GM06990 (cell line): ENCODE measurements at regions not wholly inside any gene's neighbourhood (a gene's known extent, or its start where the extent isn't known, plus 50 kb on each side); places are given as distances from the start of the nearest gene placed in this dataset.

ENCODE experiments used
- DNase-seq: peaks from one replicate; pipeline ENCODE4 v3.0.0-alpha.2; 2011; ENCODE audit not compliant: insufficient read length; ENCODE audit errors: extremely low read depth
- H3K27me3 ChIP-seq: replicated peaks from 2 replicates; pipeline ENCODE4 v1.6.0; 2011; ENCODE audit warnings: low read length; ENCODE audit not compliant: control insufficient read depth, insufficient read depth
- H3K36me3 ChIP-seq: 2 replicates; pipeline ENCODE4 v1.5.1; 2011; ENCODE audit warnings: low read length; ENCODE audit not compliant: control insufficient read depth, insufficient read depth
- H3K4me3 ChIP-seq: replicated peaks from 2 replicates; pipeline ENCODE4 v1.5.1; 2011; ENCODE audit warnings: low read depth, mild to moderate bottlenecking, control low read depth, low read length
- CTCF ChIP-seq: IDR thresholded peaks from 2 replicates; pipeline ENCODE4 v1.5.1; 2011; ENCODE audit warnings: low read length, control low read depth, mild to moderate bottlenecking, inconsistent platforms; ENCODE audit not compliant: insufficient read depth, poor library complexity, severe bottlenecking

DNA sequence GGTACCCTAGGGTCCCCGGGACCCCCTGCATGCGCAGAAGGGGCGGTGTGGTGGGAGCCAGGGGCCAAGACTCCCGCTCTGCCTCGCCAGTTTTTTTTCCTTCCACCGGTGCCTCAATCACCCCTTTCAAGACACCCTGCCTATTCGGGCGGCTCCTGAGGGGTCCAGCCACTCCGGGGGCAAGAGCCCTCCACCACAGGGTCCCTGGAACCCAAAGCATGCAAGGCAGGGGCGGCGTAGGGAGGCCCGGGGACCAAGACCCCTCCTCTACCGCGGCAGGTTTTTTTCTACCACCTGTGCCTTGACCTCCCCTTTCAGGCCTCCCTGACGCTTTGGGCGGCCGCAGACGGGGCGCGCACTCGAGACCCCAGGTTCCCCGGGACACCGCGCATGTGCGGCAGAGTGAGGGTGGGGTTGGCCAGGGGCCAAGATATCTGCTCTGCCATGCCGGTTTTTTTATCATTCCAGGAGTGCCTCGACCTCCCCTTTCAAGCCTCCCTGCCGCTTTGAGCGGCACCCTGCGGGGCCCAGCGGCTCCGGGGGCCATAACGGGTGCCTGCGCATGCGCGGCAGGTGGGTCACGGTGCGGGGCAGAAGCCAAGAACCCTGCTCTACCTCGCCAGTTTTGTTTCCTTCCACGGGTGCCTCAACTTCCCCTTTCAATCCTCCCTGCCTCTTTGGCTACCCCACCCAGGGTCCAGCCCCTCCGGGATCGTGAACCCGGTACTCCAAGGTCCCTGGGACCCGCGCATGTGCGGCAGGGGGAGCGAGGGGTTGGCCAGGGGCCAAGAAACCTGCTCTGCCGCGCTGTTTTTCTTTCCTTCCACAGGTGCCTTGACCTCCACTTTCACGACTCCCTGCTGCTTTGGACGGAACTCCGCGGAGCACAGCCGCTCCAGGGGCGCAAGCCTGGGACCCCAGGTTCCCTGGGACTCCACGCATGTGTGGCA is 328.1 kb downstream of the ALG10 start:
- no peaks in the 10 kb centered on the region for H3K27me3 ChIP-seq
- no peak for TF ChIP-seq CTCF
- H3K36me3 ChIP-seq, result no peaks in the 10 kb centered on the region
- DNase-seq, result no peak
- H3K4me3 ChIP-seq, result no peak overlapping the region

- TF ChIP-seq CTCF, result no peak
- DNase-seq, result no peak
- no peaks in the 10 kb centered on the region for H3K27me3 ChIP-seq
- no peak overlapping the region for H3K4me3 ChIP-seq
- no peaks in the 10 kb centered on the region for H3K36me3 ChIP-seq
These were observed 329.8 kb downstream of the ALG10 start for GRCh38 chr12:34352098-34352497.

DNA sequence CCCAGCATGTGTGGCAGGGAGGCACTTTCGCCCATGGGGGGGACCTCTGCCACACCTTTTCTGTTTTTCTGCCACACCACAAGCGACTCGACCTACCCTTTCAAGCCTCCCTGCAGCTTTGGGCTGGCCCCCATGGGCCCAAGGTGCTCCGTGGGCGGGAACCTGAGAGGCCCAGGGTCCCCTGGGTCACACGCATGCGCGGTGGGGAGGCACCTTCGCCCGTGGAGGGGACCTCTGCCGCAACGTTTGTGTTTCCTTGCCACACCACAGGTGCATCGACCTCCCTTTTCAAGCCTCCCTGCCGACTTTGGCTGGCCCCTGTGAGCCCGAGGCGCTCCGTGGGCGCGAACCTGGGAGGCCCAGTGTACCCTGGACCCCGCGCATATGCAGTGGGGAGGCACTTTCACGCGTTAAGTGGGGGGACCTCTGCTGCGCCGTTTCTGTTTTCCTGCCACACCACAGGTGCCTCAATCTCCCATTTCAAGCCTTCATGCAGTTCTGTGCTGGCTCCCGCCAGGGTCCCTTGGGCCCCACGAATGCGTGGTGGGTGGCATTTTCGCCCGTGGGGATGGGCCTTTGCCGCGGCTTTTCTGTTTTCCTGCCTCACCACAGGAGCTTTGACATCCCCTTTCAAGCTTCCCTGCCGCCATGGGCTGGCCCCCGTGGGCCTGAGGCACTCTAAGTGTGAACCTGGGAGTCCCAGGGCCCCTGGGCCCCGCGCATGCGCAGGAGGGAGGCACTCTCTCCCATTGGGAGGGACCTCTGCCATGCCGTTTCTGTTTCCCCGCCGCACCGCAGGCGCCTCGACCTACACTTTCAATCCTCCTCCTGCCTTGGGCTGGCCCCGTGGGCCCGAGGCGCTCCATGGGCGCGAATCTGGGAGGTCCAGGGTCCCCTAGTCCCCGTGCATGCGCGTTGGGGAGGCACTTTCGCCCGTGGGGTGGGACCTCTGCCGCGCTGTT is 332.2 kb downstream of the ALG10 start:
- no peaks in the 10 kb centered on the region for H3K36me3 ChIP-seq
- no peak for DNase-seq
- H3K27me3 ChIP-seq, result no peaks in the 10 kb centered on the region
- TF ChIP-seq CTCF, result no peak
- no peak overlapping the region for H3K4me3 ChIP-seq

GRCh38 chr12:34356233-34356987 is 334.1 kb downstream of the ALG10 start:
- H3K4me3 ChIP-seq, result no peak overlapping the region

More at GRCh38 chr12:34356233-34356987, 334.1 kb downstream of the ALG10 start:
- DNase-seq, result no peak
- no peak for TF ChIP-seq CTCF
- Histone ChIP-seq H3K36me3 (no peaks in the 10 kb centered on the region), H3K27me3 (no peaks in the 10 kb centered on the region)
